ENCODE measurements at regions not wholly inside any gene's neighbourhood (a gene's known extent, or its start where the extent isn't known, plus 50 kb on each side); places are given as distances from the start of the nearest gene placed in this dataset.
"Not testable (repeated sequence)": the region's sequence is repeated elsewhere in the genome, so short reads cannot be mapped to it uniquely, and the experiment has no call there.

GRCh38 chr6:133756078-133756695 lies 132.7 kb upstream of the TCF21 start:
- no peak for DNase-seq (ENCODE audit: low read depth)

- DNase-seq (ENCODE audit: low read depth) = no peak
Observed at GRCh38 chr6:133757335-133757734, 131.6 kb upstream of the TCF21 start.

- no peak for DNase-seq (ENCODE audit: low read depth)
Observed at GRCh38 chr6:133758815-133759335, 130.0 kb upstream of the TCF21 start.

GRCh38 chr6:133759524-133759923 lies 129.4 kb upstream of the TCF21 start:
- no peak for DNase-seq (ENCODE audit: low read depth)

- DNase-seq (ENCODE audit: low read depth) = no peak
Observed at GRCh38 chr6:133761706-133762105, 127.2 kb upstream of the TCF21 start.

GRCh38 chr6:133764008-133764753 lies 124.7 kb upstream of the TCF21 start:
- DNase-seq (ENCODE audit: low read depth) = no peak

- DNase-seq (ENCODE audit: low read depth) = no peak
Observed at GRCh38 chr6:133764754-133765208, 124.1 kb upstream of the TCF21 start.

GRCh38 chr6:133767357-133767970 lies 121.4 kb upstream of the TCF21 start:
- no peak for DNase-seq (ENCODE audit: low read depth)

GRCh38 chr6:133768656-133769295 lies 120.1 kb upstream of the TCF21 start:
- no peak for DNase-seq (ENCODE audit: low read depth)

GRCh38 chr6:133769463-133769862 lies 119.5 kb upstream of the TCF21 start:
- no peak for DNase-seq (ENCODE audit: low read depth)

GRCh38 chr6:133772567-133772966 lies 116.3 kb upstream of the TCF21 start:
- DNase-seq (ENCODE audit: low read depth) = no peak

- DNase-seq (ENCODE audit: low read depth) = no peak
Observed at GRCh38 chr6:133773776-133774175, 115.1 kb upstream of the TCF21 start.

GRCh38 chr6:133774356-133774755 lies 114.6 kb upstream of the TCF21 start:
- no peak for DNase-seq (ENCODE audit: low read depth)

- DNase-seq (ENCODE audit: low read depth) = no peak
Observed at GRCh38 chr6:133778414-133779130, 110.3 kb upstream of the TCF21 start.

- DNase-seq (ENCODE audit: low read depth) = no peak
Observed at GRCh38 chr6:133779916-133780695, 108.8 kb upstream of the TCF21 start.

- DNase-seq (ENCODE audit: low read depth) = no peak
Observed at GRCh38 chr6:133786016-133786415, 102.9 kb upstream of the TCF21 start.

GRCh38 chr6:133787122-133787521 lies 101.8 kb upstream of the TCF21 start:
- DNase-seq (ENCODE audit: low read depth) = no peak

GRCh38 chr6:133787859-133788505 lies 100.9 kb upstream of the TCF21 start:
- DNase-seq (ENCODE audit: low read depth) = no peak

GRCh38 chr6:133788556-133788955 lies 100.4 kb upstream of the TCF21 start:
- DNase-seq (ENCODE audit: low read depth) = no peak

- not testable (repeated sequence) for DNase-seq (ENCODE audit: low read depth)
Observed at GRCh38 chr6:133789449-133789848, 99.5 kb upstream of the TCF21 start.

GRCh38 chr6:133790756-133791155 lies 98.2 kb upstream of the TCF21 start:
- not testable (repeated sequence) for DNase-seq (ENCODE audit: low read depth)
